ENCODE measurements at regions not wholly inside any gene's neighbourhood (a gene's known extent, or its start where the extent isn't known, plus 50 kb on each side); places are given as distances from the start of the nearest gene placed in this dataset.

- Histone ChIP-seq H4K20me1 (ENCODE audit: insufficient read depth) (no peaks in the 10 kb centered on the region), H3K27me3 (ENCODE audit: insufficient read depth, low read depth) (no peaks in the 10 kb centered on the region), H3K27ac (no peak overlapping the region), H3K4me1 (ENCODE audit: low read depth, poor library complexity, severe bottlenecking) (no peaks in the 10 kb centered on the region), H3K79me2 (ENCODE audit: insufficient read depth, low read depth) (no peaks in the 10 kb centered on the region), H3K9ac (no peak overlapping the region), H3K36me3 (ENCODE audit: insufficient read depth) (no peaks in the 10 kb centered on the region), H2AFZ (ENCODE audit: low read depth) (no peak overlapping the region), H3K4me3 (IDR thresholded peaks at IDR 0.05; ENCODE audit: insufficient read depth, low read depth, low read length) (no peak overlapping the region), H3K4me2 (no peak overlapping the region)
- TF ChIP-seq CTCF (conservative IDR thresholded peaks at IDR 0.05; ENCODE audit: low read depth, low read length) = no peak
Observed at GRCh38 chr3:150130404-150131100, 159.9 kb upstream of the PFN2 start.

GRCh38 chr3:150129166-150129565 is 158.5 kb upstream of the PFN2 start:
- no peak for TF ChIP-seq CTCF (conservative IDR thresholded peaks at IDR 0.05; ENCODE audit: low read depth, low read length)
- no peaks in the 10 kb centered on the region for H3K79me2 ChIP-seq (ENCODE audit: insufficient read depth, low read depth)
- no peak overlapping the region for H2AFZ ChIP-seq (ENCODE audit: low read depth)
- H3K4me3 ChIP-seq (IDR thresholded peaks at IDR 0.05; ENCODE audit: insufficient read depth, low read depth, low read length) = no peak overlapping the region
- no peaks in the 10 kb centered on the region for H3K27me3 ChIP-seq (ENCODE audit: insufficient read depth, low read depth)
- H3K27ac ChIP-seq = no peak overlapping the region
- H3K36me3 ChIP-seq (ENCODE audit: insufficient read depth) = no peaks in the 10 kb centered on the region
- no peak overlapping the region for H3K9ac ChIP-seq
- peaks cover under 1% of the 10 kb centered on the region for H3K4me1 ChIP-seq (ENCODE audit: low read depth, poor library complexity, severe bottlenecking)
- H3K4me2 ChIP-seq = no peak overlapping the region
- no peaks in the 10 kb centered on the region for H4K20me1 ChIP-seq (ENCODE audit: insufficient read depth)

DNA sequence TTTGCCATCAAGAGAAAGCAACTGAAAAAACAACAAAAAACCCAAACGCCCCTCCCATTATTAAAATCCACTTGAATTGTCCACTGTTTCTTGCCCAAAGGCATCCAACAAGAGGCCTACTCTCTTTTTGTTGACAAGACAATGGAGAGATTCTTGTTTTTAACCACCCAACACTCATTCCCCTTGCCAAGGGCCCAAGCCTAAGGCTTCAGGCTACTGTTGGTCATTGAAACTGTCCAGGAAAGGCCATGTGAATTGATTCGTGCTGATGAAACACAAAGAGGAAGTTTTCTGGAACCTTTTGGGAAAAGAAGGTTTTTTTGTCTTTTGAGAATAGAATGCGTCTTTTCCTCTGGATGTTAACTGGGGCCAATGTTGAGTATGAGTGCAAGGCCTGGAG is 157.4 kb upstream of the PFN2 start:
- H3K27me3 ChIP-seq (ENCODE audit: insufficient read depth, low read depth) = no peaks in the 10 kb centered on the region
- no peaks in the 10 kb centered on the region for H4K20me1 ChIP-seq (ENCODE audit: insufficient read depth)
- no peak overlapping the region for H3K4me2 ChIP-seq
- H3K9ac ChIP-seq = no peak overlapping the region
- H3K36me3 ChIP-seq (ENCODE audit: insufficient read depth) = no peaks in the 10 kb centered on the region
- H2AFZ ChIP-seq (ENCODE audit: low read depth) = no peak overlapping the region
- peaks cover 11% of the 10 kb centered on the region for H3K4me1 ChIP-seq (ENCODE audit: low read depth, poor library complexity, severe bottlenecking)
- no peak overlapping the region for H3K4me3 ChIP-seq (IDR thresholded peaks at IDR 0.05; ENCODE audit: insufficient read depth, low read depth, low read length)
- no peaks in the 10 kb centered on the region for H3K79me2 ChIP-seq (ENCODE audit: insufficient read depth, low read depth)
- TF ChIP-seq CTCF (conservative IDR thresholded peaks at IDR 0.05; ENCODE audit: low read depth, low read length) = no peak
- no peak overlapping the region for H3K27ac ChIP-seq

DNA sequence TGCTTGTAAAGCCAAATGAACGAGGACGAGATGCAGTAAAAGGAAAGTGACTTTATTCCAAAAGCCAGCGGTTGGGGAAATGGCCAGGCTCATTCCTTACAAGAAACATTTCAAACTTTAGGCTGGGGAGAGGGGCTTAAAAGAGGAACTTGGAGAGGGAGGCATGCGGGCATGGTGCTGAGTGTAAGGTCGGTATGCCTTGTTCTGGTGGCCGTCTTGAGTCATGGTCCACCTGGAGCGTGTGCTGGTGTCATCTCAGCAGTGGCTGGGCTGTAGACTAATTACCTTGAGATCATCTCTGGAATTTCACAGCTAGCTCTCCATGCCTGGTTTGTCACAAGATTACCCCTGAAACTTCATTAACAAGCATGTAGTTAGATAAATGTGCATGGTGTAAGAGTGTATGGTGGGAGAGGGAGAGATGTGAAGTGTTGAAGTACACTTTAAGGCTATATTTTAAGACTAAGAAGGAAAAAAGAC is 156.4 kb upstream of the PFN2 start:
- Histone ChIP-seq H3K27me3 (ENCODE audit: insufficient read depth, low read depth) (no peaks in the 10 kb centered on the region), H3K4me2 (no peak overlapping the region), H3K27ac (no peak overlapping the region), H2AFZ (ENCODE audit: low read depth) (no peak overlapping the region), H4K20me1 (ENCODE audit: insufficient read depth) (no peaks in the 10 kb centered on the region), H3K4me1 (ENCODE audit: low read depth, poor library complexity, severe bottlenecking) (peaks cover 11% of the 10 kb centered on the region), H3K9ac (no peak overlapping the region), H3K79me2 (ENCODE audit: insufficient read depth, low read depth) (no peaks in the 10 kb centered on the region), H3K4me3 (IDR thresholded peaks at IDR 0.05; ENCODE audit: insufficient read depth, low read depth, low read length) (no peak overlapping the region), H3K36me3 (ENCODE audit: insufficient read depth) (no peaks in the 10 kb centered on the region)
- no peak for TF ChIP-seq CTCF (conservative IDR thresholded peaks at IDR 0.05; ENCODE audit: low read depth, low read length)

Measured in KMS-11 (cell line).